Fibroblast of the aortic adventitia (primary cell): ENCODE measurements at regions not wholly inside any gene's neighbourhood (a gene's known extent, or its start where the extent isn't known, plus 50 kb on each side); places are given as distances from the start of the nearest gene placed in this dataset.
"Not testable (repeated sequence)": the region's sequence is repeated elsewhere in the genome, so short reads cannot be mapped to it uniquely, and the experiment has no call there.

Experiments
- DNase-seq: peaks from one replicate; pipeline ENCODE4 v3.0.0-alpha.2; 2010; ENCODE audit warnings: low read depth
- H3K4me3 ChIP-seq: 2 replicates; pipeline ENCODE4 v1.5.1; 2011; ENCODE audit warnings: low read depth, mild to moderate bottlenecking, control low read depth, low read length, moderate library complexity
- TF ChIP-seq, protein P1 (sequence below): IDR thresholded peaks from 2 replicates; pipeline ENCODE4 v1.5.1; 2011; ENCODE audit warnings: mild to moderate bottlenecking, low read length, control low read depth, inconsistent platforms; ENCODE audit not compliant: insufficient read depth

DNA sequence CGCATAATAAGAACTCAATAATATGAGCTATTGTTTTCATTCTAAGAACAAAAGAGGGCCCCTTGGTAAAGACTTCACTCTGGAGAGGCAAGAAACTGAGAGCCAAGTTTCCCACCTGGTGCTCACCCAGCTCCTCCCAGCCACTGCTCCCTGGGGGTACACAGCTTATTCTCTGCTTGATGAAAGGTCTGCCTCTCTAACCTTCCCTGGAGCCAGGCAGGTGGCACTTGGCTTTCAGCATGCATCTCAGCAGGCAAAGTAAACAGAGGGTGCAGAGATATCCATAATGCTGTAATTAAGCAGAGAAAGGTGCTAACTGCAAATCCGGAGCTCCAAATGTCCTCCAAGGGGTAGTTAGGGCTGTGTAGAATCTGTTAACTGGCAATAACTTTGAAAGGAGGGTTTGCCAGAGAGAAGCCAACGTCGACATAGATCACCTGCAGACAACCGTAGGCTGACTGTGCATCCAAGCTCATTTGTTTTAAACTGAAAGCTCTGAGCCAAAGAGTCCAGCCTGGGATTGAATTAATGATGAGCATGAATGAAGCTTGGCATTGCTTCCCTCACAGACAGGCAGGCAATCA lies 159.6 kb upstream of the PROK2 start:
- TF ChIP-seq, protein P1, sequence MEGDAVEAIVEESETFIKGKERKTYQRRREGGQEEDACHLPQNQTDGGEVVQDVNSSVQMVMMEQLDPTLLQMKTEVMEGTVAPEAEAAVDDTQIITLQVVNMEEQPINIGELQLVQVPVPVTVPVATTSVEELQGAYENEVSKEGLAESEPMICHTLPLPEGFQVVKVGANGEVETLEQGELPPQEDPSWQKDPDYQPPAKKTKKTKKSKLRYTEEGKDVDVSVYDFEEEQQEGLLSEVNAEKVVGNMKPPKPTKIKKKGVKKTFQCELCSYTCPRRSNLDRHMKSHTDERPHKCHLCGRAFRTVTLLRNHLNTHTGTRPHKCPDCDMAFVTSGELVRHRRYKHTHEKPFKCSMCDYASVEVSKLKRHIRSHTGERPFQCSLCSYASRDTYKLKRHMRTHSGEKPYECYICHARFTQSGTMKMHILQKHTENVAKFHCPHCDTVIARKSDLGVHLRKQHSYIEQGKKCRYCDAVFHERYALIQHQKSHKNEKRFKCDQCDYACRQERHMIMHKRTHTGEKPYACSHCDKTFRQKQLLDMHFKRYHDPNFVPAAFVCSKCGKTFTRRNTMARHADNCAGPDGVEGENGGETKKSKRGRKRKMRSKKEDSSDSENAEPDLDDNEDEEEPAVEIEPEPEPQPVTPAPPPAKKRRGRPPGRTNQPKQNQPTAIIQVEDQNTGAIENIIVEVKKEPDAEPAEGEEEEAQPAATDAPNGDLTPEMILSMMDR: no peak
- H3K4me3 ChIP-seq: no peak overlapping the region
- DNase-seq: no peak

DNA sequence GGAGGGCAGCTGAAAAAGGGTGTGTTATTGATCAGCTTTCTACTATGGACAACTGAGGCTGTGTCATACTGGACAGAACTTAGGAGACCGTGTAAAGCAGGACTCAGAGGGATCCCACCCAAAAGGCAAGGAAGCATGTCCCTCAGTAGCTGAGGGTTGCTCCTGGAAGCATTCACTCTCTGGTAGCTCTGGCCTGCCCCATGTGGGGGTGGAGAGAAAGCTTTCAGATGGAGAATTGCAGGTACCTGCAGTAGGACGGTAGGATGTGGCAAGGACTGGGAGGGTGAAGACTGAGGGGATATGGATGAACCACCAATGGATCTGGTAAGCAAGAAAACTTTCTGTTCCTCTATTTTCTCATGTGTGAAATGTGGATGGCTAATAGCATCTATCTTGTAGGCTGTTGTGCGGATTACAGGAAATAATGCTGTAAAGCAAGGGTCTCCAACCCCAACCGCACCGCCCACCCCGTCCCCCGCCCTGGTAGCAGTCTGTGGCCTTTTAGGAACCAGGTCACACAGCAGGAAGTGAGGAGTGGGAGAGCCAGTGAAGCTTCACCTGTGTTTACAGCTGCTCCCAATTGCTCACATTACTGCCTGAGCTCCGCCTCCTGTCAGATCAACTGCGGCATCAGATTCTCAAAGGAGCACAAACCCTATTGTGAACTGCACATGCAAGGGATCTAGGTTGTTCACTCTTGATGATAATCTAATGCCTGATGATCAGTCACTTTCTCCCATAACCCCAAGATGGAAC lies 157.7 kb upstream of the PROK2 start:
- TF ChIP-seq, protein P1: no peak
- H3K4me3 ChIP-seq: no peak overlapping the region
- no peak for DNase-seq

DNA sequence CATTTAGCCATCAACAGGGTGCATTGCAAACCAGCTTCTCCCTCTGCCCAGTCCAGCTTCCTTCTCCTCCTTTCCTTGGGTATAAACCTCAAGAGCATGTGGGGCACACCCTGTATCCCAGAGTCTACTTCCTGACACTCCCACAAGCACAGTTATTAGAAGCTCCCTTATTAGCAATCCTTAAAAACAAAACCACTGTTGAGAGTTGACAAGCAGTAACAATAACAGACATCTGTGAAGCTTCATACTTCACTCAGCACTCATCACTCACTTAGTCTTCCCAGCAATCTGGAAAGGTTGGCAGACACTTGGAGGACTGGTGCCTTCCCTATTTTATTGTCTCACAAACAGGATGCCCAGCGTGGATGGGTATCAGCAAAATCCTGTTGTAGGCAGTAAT lies 155.5 kb upstream of the PROK2 start:
- DNase-seq: no peak
- no peak overlapping the region for H3K4me3 ChIP-seq
- TF ChIP-seq, protein P1: no peak

DNA sequence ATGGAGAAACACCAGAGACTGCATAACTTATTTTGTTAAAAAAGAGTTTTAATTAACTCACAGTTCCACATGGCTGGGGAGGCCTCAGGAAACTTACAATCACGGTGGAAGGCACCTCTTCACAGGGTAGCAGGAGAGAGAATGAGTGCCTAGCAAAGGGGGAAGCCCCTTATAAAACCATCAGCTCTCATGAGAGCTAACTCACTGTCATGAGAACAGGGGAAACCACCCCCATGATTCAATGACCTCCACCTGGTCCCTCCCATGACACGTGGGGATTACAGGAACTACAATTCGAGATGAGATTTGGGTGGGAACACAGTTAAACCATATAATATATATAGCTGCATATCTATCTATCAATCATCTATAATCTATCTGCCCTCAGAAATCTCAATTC lies 153.1 kb upstream of the PROK2 start:
- not testable (repeated sequence) for H3K4me3 ChIP-seq, DNase-seq

DNA sequence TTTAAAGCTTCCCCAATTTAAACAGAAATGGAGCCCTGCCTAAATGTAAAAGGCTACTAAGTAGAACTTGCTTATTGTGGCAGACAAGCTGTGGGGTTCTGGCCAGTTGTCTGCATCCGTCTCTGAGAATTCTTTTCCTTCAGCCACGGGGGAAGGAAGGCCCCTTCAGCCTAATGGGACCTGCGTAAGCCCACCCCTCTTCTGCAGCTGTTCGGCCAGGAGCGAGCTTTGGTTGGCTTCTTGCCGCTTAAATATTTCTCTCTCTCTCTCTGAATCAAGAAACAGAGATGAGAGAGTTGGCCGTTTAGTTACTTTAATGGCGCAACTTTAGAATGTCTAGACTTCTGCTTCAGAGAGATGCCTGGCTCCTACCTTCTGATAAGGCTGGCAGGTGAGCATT lies 151.7 kb upstream of the PROK2 start:
- H3K4me3 ChIP-seq: no peak overlapping the region
- no peak for DNase-seq
- TF ChIP-seq, protein P1: no peak

DNA sequence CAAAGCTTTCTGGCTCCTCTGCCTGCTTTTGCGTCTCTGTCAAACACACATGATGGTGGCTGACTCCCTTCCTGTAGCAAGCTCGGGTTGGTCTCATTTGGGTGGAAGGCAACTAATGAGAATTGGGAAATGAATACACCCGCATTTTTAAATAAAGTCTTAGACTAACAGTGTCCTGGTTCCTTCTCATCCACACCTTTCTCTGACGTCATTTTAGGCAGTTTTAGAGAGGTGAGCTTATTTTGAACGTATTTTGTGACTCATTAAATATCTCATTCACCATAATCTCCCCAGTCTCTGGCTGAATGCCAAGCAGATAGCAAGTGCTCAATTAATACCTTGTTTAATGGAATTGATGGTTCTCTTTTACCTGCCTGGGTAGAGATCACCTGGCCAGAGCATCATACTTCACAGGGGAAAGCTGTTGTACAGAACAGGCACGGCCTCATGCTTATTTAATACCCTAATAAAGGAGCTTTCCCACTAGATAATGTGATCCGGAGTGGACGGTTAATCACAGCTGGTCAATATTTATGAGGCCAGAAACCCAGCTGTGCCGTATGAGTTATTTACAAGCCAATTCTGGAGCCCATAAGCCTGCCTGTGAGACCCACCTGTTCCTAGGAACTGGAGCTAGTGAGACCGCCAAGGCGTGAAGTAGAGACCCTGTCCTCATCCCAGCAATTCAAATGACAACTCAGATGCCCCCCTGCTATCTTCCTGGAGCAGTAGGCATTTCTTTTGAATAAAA lies 149.7 kb upstream of the PROK2 start:
- H3K4me3 ChIP-seq: no peak overlapping the region
- TF ChIP-seq, protein P1: no peak
- DNase-seq: no peak

DNA sequence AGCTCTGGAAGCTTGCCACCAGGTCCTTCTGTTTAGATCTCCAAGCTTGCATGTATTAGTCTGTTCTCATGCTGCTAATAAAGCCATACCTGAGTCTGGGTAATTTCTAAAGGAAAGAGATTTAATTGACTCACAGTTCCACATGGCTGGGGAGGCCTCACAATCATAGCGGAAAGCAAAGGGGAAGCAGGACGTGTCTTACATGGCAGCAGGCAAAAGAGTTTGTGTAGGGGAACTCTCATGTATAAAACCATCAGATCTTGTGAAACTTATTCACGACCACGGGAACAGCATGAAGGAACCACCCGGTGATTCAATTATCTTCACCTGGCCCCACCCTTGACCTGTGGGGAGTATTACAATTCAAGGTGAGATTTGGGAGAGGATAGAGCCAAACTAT lies 147.0 kb upstream of the PROK2 start:
- TF ChIP-seq, protein P1: no peak
- no peak for DNase-seq
- H3K4me3 ChIP-seq: no peak overlapping the region
